T follicular helper cell (primary cell): ENCODE measurements at regions not wholly inside any gene's neighbourhood (a gene's known extent, or its start where the extent isn't known, plus 50 kb on each side); places are given as distances from the start of the nearest gene placed in this dataset.

Experiments
- DNase-seq: peaks from one replicate; pipeline ENCODE4 v3.0.0-alpha.2; 2020; ENCODE audit warnings: low read depth

GRCh38 chr18:21162786-21163185 is 51.2 kb upstream of the ROCK1 start:
- DNase-seq = no peak

DNA sequence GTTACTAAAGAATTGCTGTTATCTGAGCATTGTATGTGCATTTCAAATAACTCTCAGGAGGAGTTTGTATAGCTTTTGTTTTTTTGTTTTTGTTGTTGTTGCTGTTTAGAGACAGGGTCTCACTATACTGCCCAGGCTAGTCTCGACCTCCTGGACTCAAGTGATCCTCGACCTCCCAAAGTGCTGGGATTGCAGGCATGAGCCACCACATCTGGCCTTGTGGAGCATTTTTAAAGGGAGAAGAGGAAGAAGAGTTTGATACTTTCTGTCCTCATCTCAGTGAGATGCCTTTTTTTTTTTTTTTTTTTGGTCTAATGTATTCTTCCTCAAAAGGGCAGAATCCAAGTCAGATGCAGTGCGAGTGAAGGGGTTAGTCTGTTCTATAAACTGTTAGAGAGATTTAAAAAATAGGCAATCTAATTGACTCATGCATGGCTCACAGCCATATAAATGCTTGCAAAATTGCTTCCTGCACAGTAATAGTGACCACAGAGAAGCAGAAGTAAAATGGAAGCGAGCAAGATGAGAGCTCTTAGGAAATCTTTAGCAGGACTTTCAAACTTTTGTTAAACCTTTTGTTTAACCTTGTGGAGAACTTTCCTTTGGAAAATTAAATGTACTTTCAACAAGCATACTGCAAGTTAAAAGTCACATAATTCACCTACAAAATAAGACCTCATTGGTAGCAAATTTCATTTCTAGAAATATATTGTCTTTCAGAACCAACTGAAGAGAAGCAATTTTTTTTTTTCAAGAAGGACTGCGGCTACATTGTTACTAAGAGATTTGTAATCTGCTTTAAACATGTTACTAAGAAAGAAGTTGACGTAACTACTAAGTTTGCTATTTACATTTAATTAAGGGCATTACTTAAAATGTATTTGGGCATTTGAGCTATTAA is 52.3 kb upstream of the ROCK1 start:
- DNase-seq = no peak

- DNase-seq = no peak
Observed at GRCh38 chr18:21164548-21165095, 53.0 kb upstream of the ROCK1 start.

DNA sequence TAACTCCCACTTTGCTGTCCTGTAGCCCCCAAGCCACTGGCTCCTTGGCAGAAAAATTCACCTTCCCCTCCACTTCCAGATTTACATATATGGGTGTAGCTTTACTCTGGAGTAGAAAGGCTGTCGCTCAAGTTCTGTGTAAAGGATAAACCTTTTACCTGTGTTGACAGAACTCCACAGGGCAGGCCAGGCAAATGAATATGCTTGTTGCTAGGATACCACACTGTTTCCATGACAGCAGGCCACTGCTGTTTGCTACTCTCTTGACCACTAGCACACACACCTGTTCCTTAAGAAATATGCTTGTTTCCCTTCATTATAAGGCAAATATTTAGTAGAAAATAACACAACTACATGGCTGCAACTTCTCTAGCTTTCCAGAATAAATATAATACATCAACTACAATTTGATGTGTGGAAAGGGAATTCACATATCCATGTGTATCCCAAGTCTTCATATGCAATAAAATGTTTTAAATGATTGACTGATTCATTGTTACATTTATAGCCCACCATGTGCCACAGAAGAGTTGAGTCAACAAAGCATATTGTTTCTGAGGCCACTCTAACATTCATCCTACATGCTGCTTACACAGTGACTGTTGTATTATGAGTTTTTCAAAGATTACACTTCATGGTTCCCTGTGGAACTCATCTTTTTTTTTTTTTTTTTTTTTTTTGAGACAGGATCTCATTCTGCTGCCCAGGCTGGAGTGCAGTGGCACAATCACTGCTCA is 56.2 kb upstream of the ROCK1 start:
- no peak for DNase-seq

DNA sequence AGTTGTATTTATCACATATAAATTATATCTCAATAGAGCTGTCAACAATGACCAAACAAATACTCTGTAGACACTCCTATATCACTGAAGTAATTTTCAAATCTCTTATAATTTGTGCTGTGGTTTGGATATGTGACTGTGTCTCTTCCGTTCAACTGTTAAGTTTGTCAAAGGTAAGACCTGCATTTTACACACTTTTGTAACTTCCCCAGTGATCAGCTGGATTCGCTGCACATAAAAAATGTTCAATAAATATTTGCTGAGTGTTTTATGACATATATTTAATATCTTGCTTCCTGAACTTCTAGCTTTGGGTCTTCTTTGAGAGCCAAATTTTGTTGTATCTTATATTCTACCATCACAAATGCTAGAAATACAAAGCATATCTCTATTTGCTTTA is 57.3 kb upstream of the ROCK1 start:
- DNase-seq = no peak

- DNase-seq = no peak
Observed at GRCh38 chr18:21177822-21178221, 64.2 kb upstream of the GREB1L start.

- DNase-seq = peak; percentile 22
Observed at GRCh38 chr18:21179590-21180220, 62.3 kb upstream of the GREB1L start.

- DNase-seq = no peak
Observed at GRCh38 chr18:21180588-21180987, 61.4 kb upstream of the GREB1L start.

- DNase-seq = no peak
Observed at GRCh38 chr18:21181766-21182165, 60.3 kb upstream of the GREB1L start.

DNA sequence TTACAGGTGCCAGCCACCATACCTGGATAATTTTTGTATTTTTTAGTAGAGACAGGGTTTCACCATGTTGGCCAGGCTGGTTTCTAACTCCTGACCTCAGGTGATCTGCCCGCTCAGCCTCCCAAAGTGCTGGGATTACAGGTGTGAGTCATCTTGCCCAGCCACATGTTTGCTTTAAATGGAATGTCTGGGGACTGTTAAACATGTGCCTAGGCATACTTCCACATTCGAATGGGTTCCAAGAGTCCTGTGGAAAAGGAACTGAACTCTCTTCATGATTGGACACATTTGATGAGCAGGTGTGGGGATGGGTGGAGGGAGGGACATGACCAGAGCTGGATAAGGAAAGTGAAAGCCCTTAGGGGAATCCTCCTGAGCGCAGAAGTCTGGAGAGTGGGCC is 58.4 kb upstream of the GREB1L start:
- no peak for DNase-seq

GRCh38 chr18:21184396-21184996 is 57.5 kb upstream of the GREB1L start:
- no peak for DNase-seq

- DNase-seq = no peak
Observed at GRCh38 chr18:21187886-21188285, 54.1 kb upstream of the GREB1L start.

DNA sequence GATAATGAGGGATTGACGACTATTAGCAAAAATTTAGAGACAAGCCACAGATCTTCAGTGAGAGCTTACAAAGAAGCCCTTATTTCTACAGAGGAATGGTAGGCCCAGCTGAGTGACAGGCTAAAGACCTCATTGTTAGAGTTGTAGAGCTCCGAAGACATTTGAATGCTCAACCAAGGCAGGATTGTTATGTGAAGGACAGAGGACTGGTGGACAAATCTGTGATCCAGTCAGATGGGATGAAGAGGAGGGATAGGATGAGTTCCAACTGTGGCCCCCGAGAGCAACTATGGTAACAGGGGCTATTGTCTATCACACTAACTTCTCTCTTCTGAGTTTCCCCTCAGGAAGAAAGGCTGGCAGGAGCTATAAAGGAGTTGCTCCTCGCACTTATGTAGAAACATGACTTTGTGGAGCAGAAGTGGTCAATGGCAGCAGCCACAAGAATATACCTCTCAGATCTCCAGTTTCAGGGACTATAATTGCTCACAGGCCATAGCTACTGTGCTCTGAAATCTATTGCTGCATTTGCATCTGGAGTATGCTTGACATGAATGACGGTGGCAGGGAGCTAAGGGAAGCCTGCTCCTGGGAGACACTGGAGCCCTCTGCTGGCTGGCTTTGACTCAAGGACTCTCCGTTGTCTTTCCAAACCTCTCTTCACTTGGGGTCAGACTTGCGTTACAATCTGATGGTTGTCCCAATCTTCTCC is 50.3 kb upstream of the GREB1L start:
- DNase-seq = no peak
